ENCODE measurements at regions not wholly inside any gene's neighbourhood (a gene's known extent, or its start where the extent isn't known, plus 50 kb on each side); places are given as distances from the start of the nearest gene placed in this dataset.

- TF ChIP-seq CTCF (IDR thresholded peaks at IDR 0.05), result no peak
- no peak for TF ChIP-seq MAX (CRISPR knock-in tag; IDR thresholded peaks at IDR 0.05)
- no peak for TF ChIP-seq GRHL2 (CRISPR knock-in tag; IDR thresholded peaks at IDR 0.05; ENCODE audit: insufficient replicate concordance, severe bottlenecking)
- no peak for TF ChIP-seq PRDM15 (CRISPR knock-in tag; IDR thresholded peaks at IDR 0.05)
- no peak for TF ChIP-seq NR2C2 (CRISPR knock-in tag; IDR thresholded peaks at IDR 0.05)
- no peak for TF ChIP-seq E2F4 (CRISPR knock-in tag; IDR thresholded peaks at IDR 0.05; ENCODE audit: borderline replicate concordance, low read depth)
- no peak for TF ChIP-seq NFATC4 (CRISPR knock-in tag; IDR thresholded peaks at IDR 0.05)
- no peak for TF ChIP-seq CDX4 (CRISPR knock-in tag; IDR thresholded peaks at IDR 0.05; ENCODE audit: borderline replicate concordance)
These were observed 387.7 kb downstream of the TMEM135 start for GRCh38 chr11:87425391-87425790.
